OCI-M2 (cell line): ENCODE measurements at regions not wholly inside any gene's neighbourhood (a gene's known extent, or its start where the extent isn't known, plus 50 kb on each side); places are given as distances from the start of the nearest gene placed in this dataset.

Source experiments
- DNase-seq: peaks from one replicate; lab custom pipeline; 2025; ENCODE audit not compliant: unreplicated experiment; lab: John Stamatoyannopoulos, UW

- DNase-seq = no peak
Measured at GRCh38 chr6:25010902-25011625, 75.3 kb upstream of the RIPOR2 start.

- DNase-seq = no peak
Measured at GRCh38 chr6:25012657-25013056, 76.9 kb upstream of the RIPOR2 start.

- DNase-seq = no peak
Measured at GRCh38 chr6:25013246-25013645, 77.5 kb upstream of the RIPOR2 start.

GRCh38 chr6:25014369-25014768 is 78.6 kb upstream of the RIPOR2 start:
- no peak for DNase-seq

- DNase-seq = no peak
Measured at GRCh38 chr6:25014791-25015560, 79.2 kb upstream of the RIPOR2 start.

- no peak for DNase-seq
Measured at GRCh38 chr6:25016014-25016720, 80.4 kb upstream of the RIPOR2 start.

- DNase-seq = no peak
Measured at GRCh38 chr6:25017486-25017885, 81.7 kb upstream of the RIPOR2 start.

- no peak for DNase-seq
Measured at GRCh38 chr6:25017932-25018567, 82.3 kb upstream of the RIPOR2 start.

- DNase-seq = no peak
Measured at GRCh38 chr6:25018568-25018954, 82.8 kb upstream of the RIPOR2 start.

GRCh38 chr6:25022140-25022553 is 86.4 kb upstream of the RIPOR2 start:
- no peak for DNase-seq

GRCh38 chr6:25023781-25024180 is 88.0 kb upstream of the RIPOR2 start:
- no peak for DNase-seq

- no peak for DNase-seq
Measured at GRCh38 chr6:25024821-25025220, 89.1 kb upstream of the RIPOR2 start.

- DNase-seq = no peak
Measured at GRCh38 chr6:25025248-25025918, 89.6 kb upstream of the RIPOR2 start.

GRCh38 chr6:25025919-25026301 is 90.2 kb upstream of the RIPOR2 start:
- no peak for DNase-seq

GRCh38 chr6:25026723-25027122 is 91.0 kb upstream of the RIPOR2 start:
- DNase-seq = no peak

GRCh38 chr6:25027221-25027916 is 91.6 kb upstream of the RIPOR2 start:
- DNase-seq = no peak

- no peak for DNase-seq
Measured at GRCh38 chr6:25028328-25028727, 92.6 kb upstream of the RIPOR2 start.

GRCh38 chr6:25032934-25033333 is 97.2 kb upstream of the RIPOR2 start:
- DNase-seq = no peak

- no peak for DNase-seq
Measured at GRCh38 chr6:25034431-25034921, 98.7 kb upstream of the RIPOR2 start.

- DNase-seq = no peak
Measured at GRCh38 chr6:25035174-25035511, 99.4 kb upstream of the RIPOR2 start.
